Lung (tissue), 11 donors: ENCODE measurements at regions not wholly inside any gene's neighbourhood (a gene's known extent, or its start where the extent isn't known, plus 50 kb on each side); places are given as distances from the start of the nearest gene placed in this dataset.
A peak's percentile ranks its signal among the peaks of the same experiment; 100 is the strongest.

Source experiments
- ATAC-seq: fragments of 200-7000 bp; cut with Tn5 transposase; one replicate; pipeline ENCODE4 v1.9.1; 2020; ENCODE audit warnings: moderate number of reproducible peaks; ENCODE audit not compliant: insufficient read depth, low FRiP score
- DNase-seq, 3 donors: peaks; one replicate each; pipeline ENCODE4 v3.0.0-alpha.2; 2013 to 2017
- H3K27ac ChIP-seq, 2 donors: one replicate each; pipeline ENCODE4 v1.5.1; 2013; ENCODE audit warnings: mild to moderate bottlenecking in 2 of 2, moderate library complexity in 2 of 2, control low read depth in 1 of 2, inconsistent platforms in 1 of 2, low read depth in 1 of 2, low read length in 1 of 2
- H3K27me3 ChIP-seq, 3 donors: one replicate each; pipeline ENCODE4 v1.5.1; 2013; ENCODE audit warnings: low read length in 2 of 3; ENCODE audit not compliant: control insufficient read depth in 3 of 3, insufficient read depth in 3 of 3
- H3K36me3 ChIP-seq, 4 donors: one replicate each; pipeline ENCODE4 v1.5.1; 2013; ENCODE audit warnings: low read length in 4 of 4, mild to moderate bottlenecking in 1 of 4, moderate library complexity in 1 of 4; ENCODE audit not compliant: control insufficient read depth in 4 of 4, insufficient read depth in 4 of 4
- H3K4me1 ChIP-seq, 5 donors: one replicate each; pipeline ENCODE4 v1.5.1; 2013; ENCODE audit warnings: low read length in 5 of 5, mild to moderate bottlenecking in 2 of 5, moderate library complexity in 1 of 5; ENCODE audit not compliant: control insufficient read depth in 5 of 5, insufficient read depth in 5 of 5
- H3K4me3 ChIP-seq: one replicate; pipeline ENCODE4 v1.5.1; 2013; ENCODE audit warnings: mild to moderate bottlenecking, control low read depth, moderate library complexity
- H3K9ac ChIP-seq, 2 donors: one replicate each; pipeline ENCODE4 v1.5.1; 2013; ENCODE audit warnings: low read length in 2 of 2, control low read depth in 1 of 2; ENCODE audit not compliant: insufficient read depth in 1 of 2
- H3K9me3 ChIP-seq, 4 donors: one replicate each; pipeline ENCODE4 v1.5.1; 2013; ENCODE audit warnings: low read length in 3 of 4, mild to moderate bottlenecking in 1 of 4, moderate library complexity in 1 of 4; ENCODE audit not compliant: control insufficient read depth in 4 of 4, insufficient read depth in 3 of 4
- CTCF ChIP-seq: IDR thresholded peaks from 2 replicates; pipeline ENCODE4 v1.5.1; 2012; ENCODE audit warnings: mild to moderate bottlenecking; ENCODE audit errors: control extremely low read depth, extremely low read depth
- WGBS, 2 donors: extraction: QIAGEN DNeasy Blood & Tissue Kit; methylation state at CpG; one replicate each; pipeline ENCODE4 v1.1.7; 2013; 5-methylcytosine and 5-hydroxymethylcytosine counted together
- donor health status: control.
- donor health status: control.
- donor health status: Bipolar disorder and iron deficiency.
- donor health status: healthy.
- donor health status: DM: yes; HTN: yes; CAD: no.

GRCh38 chr18:70931942-70932814, 643.3 kb downstream of the SOCS6 start:
- Histone ChIP-seq H3K4me3 (no peak overlapping the region), H3K9me3 (no peaks in the 10 kb centered on the region), H3K36me3 (no peaks in the 10 kb centered on the region), H3K9ac (no peak overlapping the region), H3K27me3 (no peaks in the 10 kb centered on the region), H3K4me1 (peaks cover 0 to 5% (median 0%) of the 10 kb centered on the region in 5 donors), H3K27ac (no peak overlapping the region)
- WGBS, 2 donors, result 54 to 55% methylated on average over 7 of the region's 7 CpGs
- ATAC-seq (no peak), DNase-seq (peak in 2 of 3 donors; percentile 58 to 66)
- TF ChIP-seq CTCF, result no peak

- Histone ChIP-seq H3K9ac (no peak overlapping the region), H3K9me3 (peaks cover 0 to 6% (median 1%) of the 10 kb centered on the region in 4 donors), H3K4me1 (no peaks in the 10 kb centered on the region), H3K27ac (no peak overlapping the region), H3K36me3 (no peaks in the 10 kb centered on the region), H3K4me3 (no peak overlapping the region), H3K27me3 (no peaks in the 10 kb centered on the region)
- ATAC-seq (no peak), DNase-seq (peak; percentile 23 to 45 (median 34))
- 87 to 90% methylated on average over 4 of the region's 4 CpGs for WGBS, 2 donors
- no peak for TF ChIP-seq CTCF
Observed at GRCh38 chr18:70920840-70921374, 632.1 kb downstream of the SOCS6 start.

- no peak overlapping the region for H3K4me3 ChIP-seq
- WGBS, 2 donors, result 31 to 39% methylated on average over 3 of the region's 3 CpGs
- no peak for TF ChIP-seq CTCF
- no peak overlapping the region for H3K27ac ChIP-seq
- peaks cover 0 to 5% (median 0%) of the 10 kb centered on the region in 5 donors for H3K4me1 ChIP-seq
- ATAC-seq (no peak), DNase-seq (peak in 2 of 3 donors; percentile 50 to 60)
- H3K36me3 ChIP-seq, result no peaks in the 10 kb centered on the region
- no peak overlapping the region for H3K9ac ChIP-seq
- no peaks in the 10 kb centered on the region for H3K9me3 ChIP-seq
- no peaks in the 10 kb centered on the region for H3K27me3 ChIP-seq
Observed at GRCh38 chr18:70907673-70908072, 618.8 kb downstream of the SOCS6 start.
